ENCODE measurements at regions not wholly inside any gene's neighbourhood (a gene's known extent, or its start where the extent isn't known, plus 50 kb on each side); places are given as distances from the start of the nearest gene placed in this dataset.
"Not testable (repeated sequence)": the region's sequence is repeated elsewhere in the genome, so short reads cannot be mapped to it uniquely, and the experiment has no call there.

- no peaks in the 10 kb centered on the region for H3K27me3 ChIP-seq (ENCODE audit: control insufficient read depth, low read length)
- no peak overlapping the region for H3K4me2 ChIP-seq (ENCODE audit: low read length)
- H4K20me1 ChIP-seq (ENCODE audit: control insufficient read depth, insufficient read depth, low read depth, low read length) = no peaks in the 10 kb centered on the region
- TF ChIP-seq CTCF (IDR thresholded peaks at IDR 0.05; ENCODE audit: low read depth, low read length, poor library complexity, severe bottlenecking) (no peak), EZH2phosphoT487 (IDR thresholded peaks at IDR 0.05; ENCODE audit: borderline replicate concordance, low read length) (no peak)
- H3K36me3 ChIP-seq (ENCODE audit: control insufficient read depth, low read length) = no peaks in the 10 kb centered on the region
- no peaks in the 10 kb centered on the region for H3F3A ChIP-seq (ENCODE audit: control insufficient read depth, insufficient read depth)
- H3K79me2 ChIP-seq (ENCODE audit: control insufficient read depth, low read length) = no peaks in the 10 kb centered on the region
- H3K4me3 ChIP-seq (ENCODE audit: low read length) = no peak overlapping the region
- no peaks in the 10 kb centered on the region for H3K4me1 ChIP-seq (ENCODE audit: control insufficient read depth, low read length)
- H3K27ac ChIP-seq (ENCODE audit: low read depth, low read length) = no peak overlapping the region
- H3K9me3 ChIP-seq (ENCODE audit: control insufficient read depth, insufficient read depth, low read length) = no peaks in the 10 kb centered on the region
- H3K9me2 ChIP-seq (replicated peaks; ENCODE audit: control insufficient read depth, low read length) = no peaks in the 10 kb centered on the region
These were observed 99.4 kb upstream of the MITF start for GRCh38 chr3:69639851-69640250.

- no peaks in the 10 kb centered on the region for H3F3A ChIP-seq (ENCODE audit: control insufficient read depth, insufficient read depth)
- H3K27me3 ChIP-seq (ENCODE audit: control insufficient read depth, low read length) = no peaks in the 10 kb centered on the region
- H3K4me2 ChIP-seq (ENCODE audit: low read length) = no peak overlapping the region
- H3K4me3 ChIP-seq (ENCODE audit: low read length) = no peak overlapping the region
- no peak for TF ChIP-seq CTCF (IDR thresholded peaks at IDR 0.05; ENCODE audit: low read depth, low read length, poor library complexity, severe bottlenecking)
- no peak for TF ChIP-seq EZH2phosphoT487 (IDR thresholded peaks at IDR 0.05; ENCODE audit: borderline replicate concordance, low read length)
- H3K79me2 ChIP-seq (ENCODE audit: control insufficient read depth, low read length) = no peaks in the 10 kb centered on the region
- H3K9me3 ChIP-seq (ENCODE audit: control insufficient read depth, insufficient read depth, low read length) = no peaks in the 10 kb centered on the region
- no peaks in the 10 kb centered on the region for H3K9me2 ChIP-seq (replicated peaks; ENCODE audit: control insufficient read depth, low read length)
- H3K36me3 ChIP-seq (ENCODE audit: control insufficient read depth, low read length) = no peaks in the 10 kb centered on the region
- H3K4me1 ChIP-seq (ENCODE audit: control insufficient read depth, low read length) = no peaks in the 10 kb centered on the region
- H4K20me1 ChIP-seq (ENCODE audit: control insufficient read depth, insufficient read depth, low read depth, low read length) = no peaks in the 10 kb centered on the region
- H3K27ac ChIP-seq (ENCODE audit: low read depth, low read length) = no peak overlapping the region
These were observed 110.3 kb upstream of the MITF start for GRCh38 chr3:69628951-69629350.

GRCh38 chr3:69613286-69613685 lies 126.0 kb upstream of the MITF start:
- no peaks in the 10 kb centered on the region for H3K27me3 ChIP-seq (ENCODE audit: control insufficient read depth, low read length)
- TF ChIP-seq CTCF (IDR thresholded peaks at IDR 0.05; ENCODE audit: low read depth, low read length, poor library complexity, severe bottlenecking) = no peak
- TF ChIP-seq EZH2phosphoT487 (IDR thresholded peaks at IDR 0.05; ENCODE audit: borderline replicate concordance, low read length) = no peak
- no peaks in the 10 kb centered on the region for H3F3A ChIP-seq (ENCODE audit: control insufficient read depth, insufficient read depth)
- no peaks in the 10 kb centered on the region for H3K79me2 ChIP-seq (ENCODE audit: control insufficient read depth, low read length)
- no peaks in the 10 kb centered on the region for H3K4me1 ChIP-seq (ENCODE audit: control insufficient read depth, low read length)
- H3K27ac ChIP-seq (ENCODE audit: low read depth, low read length) = no peak overlapping the region
- H3K9me2 ChIP-seq (replicated peaks; ENCODE audit: control insufficient read depth, low read length) = no peaks in the 10 kb centered on the region
- no peaks in the 10 kb centered on the region for H3K9me3 ChIP-seq (ENCODE audit: control insufficient read depth, insufficient read depth, low read length)
- no peak overlapping the region for H3K4me3 ChIP-seq (ENCODE audit: low read length)
- H3K4me2 ChIP-seq (ENCODE audit: low read length) = no peak overlapping the region
- H3K36me3 ChIP-seq (ENCODE audit: control insufficient read depth, low read length) = no peaks in the 10 kb centered on the region
- no peaks in the 10 kb centered on the region for H4K20me1 ChIP-seq (ENCODE audit: control insufficient read depth, insufficient read depth, low read depth, low read length)

GRCh38 chr3:69612791-69613190 lies 126.5 kb upstream of the MITF start:
- no peaks in the 10 kb centered on the region for H3K4me1 ChIP-seq (ENCODE audit: control insufficient read depth, low read length)
- no peak overlapping the region for H3K4me2 ChIP-seq (ENCODE audit: low read length)
- TF ChIP-seq CTCF (IDR thresholded peaks at IDR 0.05; ENCODE audit: low read depth, low read length, poor library complexity, severe bottlenecking) = no peak
- TF ChIP-seq EZH2phosphoT487 (IDR thresholded peaks at IDR 0.05; ENCODE audit: borderline replicate concordance, low read length) = no peak
- no peak overlapping the region for H3K4me3 ChIP-seq (ENCODE audit: low read length)
- no peak overlapping the region for H3K27ac ChIP-seq (ENCODE audit: low read depth, low read length)
- H3K27me3 ChIP-seq (ENCODE audit: control insufficient read depth, low read length) = no peaks in the 10 kb centered on the region
- no peaks in the 10 kb centered on the region for H3K9me3 ChIP-seq (ENCODE audit: control insufficient read depth, insufficient read depth, low read length)
- no peaks in the 10 kb centered on the region for H4K20me1 ChIP-seq (ENCODE audit: control insufficient read depth, insufficient read depth, low read depth, low read length)
- H3K36me3 ChIP-seq (ENCODE audit: control insufficient read depth, low read length) = no peaks in the 10 kb centered on the region
- H3F3A ChIP-seq (ENCODE audit: control insufficient read depth, insufficient read depth) = no peaks in the 10 kb centered on the region
- no peaks in the 10 kb centered on the region for H3K9me2 ChIP-seq (replicated peaks; ENCODE audit: control insufficient read depth, low read length)
- H3K79me2 ChIP-seq (ENCODE audit: control insufficient read depth, low read length) = no peaks in the 10 kb centered on the region

- not testable (repeated sequence) for H3K4me2 ChIP-seq (ENCODE audit: low read length); H3K36me3 ChIP-seq (ENCODE audit: control insufficient read depth, low read length); H3F3A ChIP-seq (ENCODE audit: control insufficient read depth, insufficient read depth); H3K4me3 ChIP-seq (ENCODE audit: low read length); H3K9me2 ChIP-seq (replicated peaks; ENCODE audit: control insufficient read depth, low read length); H3K27ac ChIP-seq (ENCODE audit: low read depth, low read length); H4K20me1 ChIP-seq (ENCODE audit: control insufficient read depth, insufficient read depth, low read depth, low read length); H3K4me1 ChIP-seq (ENCODE audit: control insufficient read depth, low read length); H3K79me2 ChIP-seq (ENCODE audit: control insufficient read depth, low read length); H3K9me3 ChIP-seq (ENCODE audit: control insufficient read depth, insufficient read depth, low read length); H3K27me3 ChIP-seq (ENCODE audit: control insufficient read depth, low read length)
These were observed 129.7 kb upstream of the MITF start for GRCh38 chr3:69609566-69609965.

All from DOHH2 (cell line).